ENCODE measurements at regions not wholly inside any gene's neighbourhood (a gene's known extent, or its start where the extent isn't known, plus 50 kb on each side); places are given as distances from the start of the nearest gene placed in this dataset.

GRCh38 chr15:69524814-69525213 lies 72.2 kb downstream of the RPLP1 start:
- no peak for TF ChIP-seq CTCF (IDR thresholded peaks at IDR 0.05; ENCODE audit: low read length)
- TF ChIP-seq EZH2phosphoT487 (IDR thresholded peaks at IDR 0.05; ENCODE audit: low read length), result no peak
- TF ChIP-seq EZH2 (optimal IDR thresholded peaks at IDR 0.05; ENCODE audit: low read depth, low read length), result no peak

Data from MM.1S (cell line).